Heart left ventricle (tissue), 16 donors: ENCODE measurements at regions not wholly inside any gene's neighbourhood (a gene's known extent, or its start where the extent isn't known, plus 50 kb on each side); places are given as distances from the start of the nearest gene placed in this dataset.

Source experiments
- ATAC-seq, 4 donors: fragments of 200-7000 bp; cut with Tn5 transposase; one replicate each; pipeline ENCODE4 v1.9.1; 2020 to 2022; ENCODE audit warnings: moderate library complexity in 4 of 4, mild to moderate bottlenecking in 3 of 4, moderate number of reproducible peaks in 1 of 4
- DNase-seq, 5 donors: peaks; one replicate each; pipeline ENCODE4 v3.0.0-alpha.2; 2020
- H3K27ac ChIP-seq, 12 donors: fragments of 200-600 bp; sonication (generic) in 4 of 12; one replicate each; pipeline versions ENCODE4 v1.5.0 to v1.8.0; 2016 to 2022; ENCODE audit warnings: mild to moderate bottlenecking in 2 of 12
- H3K27me3 ChIP-seq, 9 donors: fragments of 200-600 bp; sonication (generic) in 2 of 9; one replicate each; pipeline versions ENCODE4 v1.5.1 to v1.8.0; 2016 to 2022; ENCODE audit warnings: mild to moderate bottlenecking in 3 of 9
- H3K36me3 ChIP-seq, 9 donors: fragments of 200-600 bp; sonication (generic) in 2 of 9; one replicate each; pipeline versions ENCODE4 v1.5.0 to v1.8.0; 2018 to 2022; ENCODE audit warnings: mild to moderate bottlenecking in 2 of 9
- H3K4me1 ChIP-seq, 12 donors: fragments of 200-600 bp; sonication (generic) in 4 of 12; one replicate each; pipeline versions ENCODE4 v1.5.0 to v1.8.0; 2016 to 2022; ENCODE audit warnings: mild to moderate bottlenecking in 3 of 12
- H3K4me3 ChIP-seq, 12 donors: fragments of 200-600 bp; sonication (generic) in 4 of 12; one replicate each; pipeline versions ENCODE4 v1.5.0 to v1.8.0; 2017 to 2022; ENCODE audit warnings: mild to moderate bottlenecking in 9 of 12, moderate library complexity in 4 of 12
- H3K9me3 ChIP-seq, 12 donors: fragments of 200-600 bp; sonication (generic) in 4 of 12; one replicate each; pipeline versions ENCODE4 v1.5.0 to v1.8.0; 2016 to 2022; ENCODE audit warnings: mild to moderate bottlenecking in 1 of 12
- POLR2A ChIP-seq, 2 donors: fragments of 450-650 bp; IDR thresholded peaks; one replicate each; pipeline ENCODE4 v1.6.1; 2017; ENCODE audit warnings: antibody characterized with exemption in 2 of 2, mild to moderate bottlenecking in 2 of 2, moderate library complexity in 2 of 2
- WGBS, 4 donors: extraction: QIAGEN DNeasy Blood & Tissue Kit in 2 of 4; methylation state at CpG; one replicate each; pipeline versions ENCODE4 v1.1.5 to v1.1.7; 2013 to 2018; 5-methylcytosine and 5-hydroxymethylcytosine counted together
- intact Hi-C, 10 donors: fragments of 100-400 bp; cut with DNase I; formaldehyde crosslinking; loops; one replicate each; pipeline versions ENCODE4 v1.11.1 to v1.14.2; 2022
- TF ChIP-seq, protein P1 (sequence below), 12 donors: fragments of 200-600 bp; sonication (generic) in 4 of 12; IDR thresholded peaks; one replicate each; pipeline versions ENCODE4 v1.5.0 to v1.8.0; 2018 to 2022; ENCODE audit warnings: antibody characterized with exemption in 12 of 12, mild to moderate bottlenecking in 5 of 12
- donor health status: ischemic (EF 13 %, LVEDD 7.1; RV severe dilation, severe dysfunction).
- donor health status: healthy with polysubstance abuse.
- donor health status: DM: no; HTN: yes; CAD: no.
- donor health status: DM: no; HTN: no; CAD: no.
- donor health status: ischemic (EF 25% LVEDD 6.9; RV normal size, moderate dysfunction).
- donor health status: ischemic (EF 25% LVEDD 5.7; RV mildly dilated, moderate dysfunction).
- donor health status: healthy.
- donor health status: DM: yes; HTN: yes; CAD: no.
- donor health status: ischemic (EF 35%, LVEDD 5.7; RV mildly dilated, moderate dysfunction).
- donor health status: nonischemic (EF 11% LVEDD 7.7; RV severe dilation, severe dysfunction).
- donor health status: DM: yes; HTN: yes; CAD: no.
- donor health status: PGD.
- donor health status: ischemic (EF 29% LVEDD 5.4; RV normal size, mild dysfunction).
- donor health status: nonischemic (EF 23%, LVEDD 6.1; RV moderate dilation, normal function).

GRCh38 chr15:98483575-98484130, 164.7 kb upstream of the IGF1R start:
- Histone ChIP-seq H3K9me3 (peaks cover 0 to 18% (median 8%) of the 10 kb centered on the region in 12 donors), H3K4me3 (no peak overlapping the region), H3K27me3 (no peaks in the 10 kb centered on the region), H3K36me3 (no peaks in the 10 kb centered on the region), H3K4me1 (no peaks in the 10 kb centered on the region), H3K27ac (no peak overlapping the region)
- TF ChIP-seq, protein P1, sequence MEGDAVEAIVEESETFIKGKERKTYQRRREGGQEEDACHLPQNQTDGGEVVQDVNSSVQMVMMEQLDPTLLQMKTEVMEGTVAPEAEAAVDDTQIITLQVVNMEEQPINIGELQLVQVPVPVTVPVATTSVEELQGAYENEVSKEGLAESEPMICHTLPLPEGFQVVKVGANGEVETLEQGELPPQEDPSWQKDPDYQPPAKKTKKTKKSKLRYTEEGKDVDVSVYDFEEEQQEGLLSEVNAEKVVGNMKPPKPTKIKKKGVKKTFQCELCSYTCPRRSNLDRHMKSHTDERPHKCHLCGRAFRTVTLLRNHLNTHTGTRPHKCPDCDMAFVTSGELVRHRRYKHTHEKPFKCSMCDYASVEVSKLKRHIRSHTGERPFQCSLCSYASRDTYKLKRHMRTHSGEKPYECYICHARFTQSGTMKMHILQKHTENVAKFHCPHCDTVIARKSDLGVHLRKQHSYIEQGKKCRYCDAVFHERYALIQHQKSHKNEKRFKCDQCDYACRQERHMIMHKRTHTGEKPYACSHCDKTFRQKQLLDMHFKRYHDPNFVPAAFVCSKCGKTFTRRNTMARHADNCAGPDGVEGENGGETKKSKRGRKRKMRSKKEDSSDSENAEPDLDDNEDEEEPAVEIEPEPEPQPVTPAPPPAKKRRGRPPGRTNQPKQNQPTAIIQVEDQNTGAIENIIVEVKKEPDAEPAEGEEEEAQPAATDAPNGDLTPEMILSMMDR (IDR thresholded peaks at IDR 0.05): no peak
- TF ChIP-seq POLR2A (IDR thresholded peaks at IDR 0.05): no peak
- 90 to 100% (median 95%) methylated on average over 1 of the region's 1 CpG for WGBS, 4 donors
- ATAC-seq (no peak), DNase-seq (no peak)
- intact Hi-C loops: no loop called here

DNA sequence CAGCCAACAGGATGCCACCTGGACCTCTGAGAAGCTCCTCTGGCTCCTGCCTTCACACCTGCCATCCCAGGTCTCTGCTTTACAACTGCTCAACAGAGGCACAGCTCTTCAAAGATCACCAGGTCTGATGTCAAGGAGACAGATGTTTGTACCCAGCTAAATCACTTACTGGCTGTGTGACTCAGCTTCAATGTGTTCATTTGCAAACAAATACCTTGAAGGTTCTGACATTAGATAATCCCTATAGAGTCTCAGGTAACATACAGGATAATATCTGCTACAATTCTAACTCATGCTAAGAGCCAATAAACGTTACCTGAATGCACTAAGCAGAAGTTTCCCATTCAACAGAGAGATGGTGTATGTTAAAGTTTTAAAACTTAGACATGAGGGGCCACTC, 163.4 kb upstream of the IGF1R start:
- intact Hi-C loops: no loop called here
- Histone ChIP-seq H3K36me3 (no peaks in the 10 kb centered on the region), H3K27ac (no peak overlapping the region), H3K9me3 (peaks cover 0 to 18% (median 8%) of the 10 kb centered on the region in 12 donors), H3K4me1 (no peaks in the 10 kb centered on the region), H3K27me3 (no peaks in the 10 kb centered on the region), H3K4me3 (no peak overlapping the region)
- no peak for DNase-seq
- 25 to 48% (median 40%) methylated on average over 1 of the region's 1 CpG for WGBS, 4 donors
- TF ChIP-seq POLR2A (IDR thresholded peaks at IDR 0.05): no peak
- TF ChIP-seq, protein P1 (IDR thresholded peaks at IDR 0.05): no peak
- ATAC-seq: no peak

GRCh38 chr15:98485451-98485850, 162.9 kb upstream of the IGF1R start:
- Histone ChIP-seq H3K36me3 (no peaks in the 10 kb centered on the region), H3K4me3 (no peak overlapping the region), H3K27me3 (no peaks in the 10 kb centered on the region), H3K9me3 (peaks cover 0 to 18% (median 8%) of the 10 kb centered on the region in 12 donors), H3K27ac (no peak overlapping the region), H3K4me1 (no peaks in the 10 kb centered on the region)
- TF ChIP-seq POLR2A (IDR thresholded peaks at IDR 0.05): no peak
- TF ChIP-seq, protein P1 (IDR thresholded peaks at IDR 0.05): no peak
- DNase-seq (no peak), ATAC-seq (no peak)
- 79 to 83% (median 83%) methylated on average over 2 of the region's 2 CpGs for WGBS, 4 donors
- intact Hi-C loops: no loop called here

DNA sequence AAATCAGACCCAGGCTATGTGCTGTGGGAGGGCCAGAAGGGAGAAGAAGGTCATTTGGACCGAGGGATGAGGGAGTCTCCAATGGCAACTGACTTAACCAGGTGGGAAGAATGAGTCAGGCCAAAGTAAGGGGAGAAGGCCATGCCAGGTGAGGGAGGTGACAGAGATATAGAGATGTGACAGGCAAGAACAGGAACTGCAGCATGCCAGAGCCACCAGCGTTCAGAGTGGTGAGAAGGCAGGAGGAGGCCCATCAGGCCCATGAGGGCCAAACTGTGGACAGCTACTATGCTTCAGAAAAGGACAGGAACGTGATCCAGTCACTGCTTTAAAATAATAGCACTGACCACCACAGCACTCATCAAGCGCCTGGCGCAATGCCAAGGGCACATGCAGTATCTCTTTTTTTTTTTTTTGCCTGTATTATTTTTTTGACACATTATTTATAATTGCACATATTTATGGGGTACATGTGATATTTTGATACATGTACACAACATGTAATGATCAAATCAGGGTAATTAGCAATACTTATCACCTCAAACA, 154.3 kb upstream of the IGF1R start:
- peaks cover 0 to 11% (median 0%) of the 10 kb centered on the region in 12 donors for H3K9me3 ChIP-seq
- H3K4me1 ChIP-seq: no peaks in the 10 kb centered on the region
- 76 to 87% (median 82%) methylated on average over 5 of the region's 5 CpGs for WGBS, 4 donors
- intact Hi-C loops: no loop called here
- TF ChIP-seq, protein P1 (IDR thresholded peaks at IDR 0.05): no peak
- no peak for TF ChIP-seq POLR2A (IDR thresholded peaks at IDR 0.05)
- H3K36me3 ChIP-seq: no peaks in the 10 kb centered on the region
- H3K27ac ChIP-seq: no peak overlapping the region
- DNase-seq (no peak), ATAC-seq (no peak)
- no peaks in the 10 kb centered on the region for H3K27me3 ChIP-seq
- no peak overlapping the region for H3K4me3 ChIP-seq
